ENCODE measurements at regions not wholly inside any gene's neighbourhood (a gene's known extent, or its start where the extent isn't known, plus 50 kb on each side); places are given as distances from the start of the nearest gene placed in this dataset.
A peak's percentile ranks its signal among the peaks of the same experiment; 100 is the strongest.

- TF ChIP-seq THRA (IDR thresholded peaks at IDR 0.05): no peak
- TF ChIP-seq TAF15 (IDR thresholded peaks at IDR 0.05; ENCODE audit: low read depth, low read length): no peak
- TF ChIP-seq ETV1 (tag; conservative IDR thresholded peaks at IDR 0.05; ENCODE audit: low read depth): no peak
- no peak for TF ChIP-seq RREB1 (CRISPR knock-in tag; IDR thresholded peaks at IDR 0.05)
- TF ChIP-seq CEBPB (tag; IDR thresholded peaks at IDR 0.05): no peak
- no peak for TF ChIP-seq SNIP1 (IDR thresholded peaks at IDR 0.05; ENCODE audit: low read depth)
- TF ChIP-seq ZEB2 (IDR thresholded peaks at IDR 0.05): peak; percentile 60
- TF ChIP-seq ZNF592 (IDR thresholded peaks at IDR 0.05): 0 out of 2 replicates have a peak, but pooled peaks have one; percentile 42
- no peak for TF ChIP-seq ZBTB26 (CRISPR knock-in tag; IDR thresholded peaks at IDR 0.05)
- no peak for TF ChIP-seq U2AF1 (optimal IDR thresholded peaks at IDR 0.05; ENCODE audit: low read depth, low read length)
- peak; percentile 51; the same call in 1 of the 2 replicates for TF ChIP-seq GATAD2A (IDR thresholded peaks at IDR 0.05)
- TF ChIP-seq, protein P1, sequence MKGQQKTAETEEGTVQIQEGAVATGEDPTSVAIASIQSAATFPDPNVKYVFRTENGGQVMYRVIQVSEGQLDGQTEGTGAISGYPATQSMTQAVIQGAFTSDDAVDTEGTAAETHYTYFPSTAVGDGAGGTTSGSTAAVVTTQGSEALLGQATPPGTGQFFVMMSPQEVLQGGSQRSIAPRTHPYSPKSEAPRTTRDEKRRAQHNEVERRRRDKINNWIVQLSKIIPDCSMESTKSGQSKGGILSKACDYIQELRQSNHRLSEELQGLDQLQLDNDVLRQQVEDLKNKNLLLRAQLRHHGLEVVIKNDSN (CRISPR knock-in tag; IDR thresholded peaks at IDR 0.05): no peak
Measured at GRCh38 chr2:118721817-118722551, 125.5 kb downstream of the EN1 start (continued).

Data from K562 (cell line).